MM.1S (cell line): ENCODE measurements at regions not wholly inside any gene's neighbourhood (a gene's known extent, or its start where the extent isn't known, plus 50 kb on each side); places are given as distances from the start of the nearest gene placed in this dataset.

Experiments used
- DNase-seq: peaks from one replicate; pipeline ENCODE4 v3.0.0-alpha.2; 2015
- H2AFZ ChIP-seq: fragments of 300-600 bp; sonication (generic); 2 replicates; pipeline ENCODE4 v1.6.0; 2016; ENCODE audit warnings: antibody characterized with exemption, low read length
- H3F3A ChIP-seq: fragments of 300-600 bp; sonication (generic); 2 replicates; pipeline ENCODE4 v1.6.1; 2016; ENCODE audit warnings: mild to moderate bottlenecking, antibody characterized with exemption, low read length, moderate library complexity, mixed read lengths; ENCODE audit not compliant: insufficient read depth
- H3K27ac ChIP-seq: fragments of 300-600 bp; sonication (generic); 2 replicates; pipeline ENCODE4 v1.5.1; 2016; ENCODE audit warnings: mild to moderate bottlenecking, low read length
- H3K27me3 ChIP-seq: fragments of 300-600 bp; sonication (generic); replicated peaks from 2 replicates; pipeline ENCODE4 v1.6.0; 2016; ENCODE audit warnings: low read length; ENCODE audit not compliant: insufficient read depth
- H3K36me3 ChIP-seq: fragments of 300-600 bp; sonication (generic); replicated peaks from 2 replicates; pipeline ENCODE4 v1.6.1; 2016; ENCODE audit warnings: mild to moderate bottlenecking, low read length, mixed read lengths; ENCODE audit not compliant: insufficient read depth
- H3K4me1 ChIP-seq: fragments of 300-600 bp; sonication (generic); 2 replicates; pipeline ENCODE4 v1.6.1; 2016; ENCODE audit warnings: low read length, mixed read lengths
- H3K4me2 ChIP-seq: fragments of 300-600 bp; sonication (generic); 2 replicates; pipeline ENCODE4 v1.6.0; 2016; ENCODE audit warnings: low read depth, low read length
- H3K4me3 ChIP-seq: fragments of 300-600 bp; sonication (generic); 2 replicates; pipeline ENCODE4 v1.5.1; 2016; ENCODE audit warnings: low read length, mixed read lengths
- H3K79me2 ChIP-seq: fragments of 300-600 bp; sonication (generic); 2 replicates; pipeline ENCODE4 v1.6.1; 2016; ENCODE audit warnings: mixed run types, low read length, mixed read lengths
- H3K9ac ChIP-seq: fragments of 300-600 bp; sonication (generic); 2 replicates; pipeline ENCODE4 v1.6.1; 2016; ENCODE audit warnings: low read length, mixed read lengths
- H3K9me2 ChIP-seq: fragments of 300-600 bp; sonication (generic); replicated peaks from 2 replicates; pipeline ENCODE4 v1.6.1; 2016; ENCODE audit warnings: mild to moderate bottlenecking, low read length, mixed read lengths; ENCODE audit not compliant: insufficient read depth
- H3K9me3 ChIP-seq: fragments of 300-600 bp; sonication (generic); replicated peaks from 2 replicates; pipeline ENCODE4 v1.6.1; 2016; ENCODE audit warnings: mild to moderate bottlenecking, low read length, mixed read lengths; ENCODE audit not compliant: insufficient read depth
- H4K20me1 ChIP-seq: fragments of 300-600 bp; sonication (generic); 2 replicates; pipeline ENCODE4 v1.6.1; 2016; ENCODE audit warnings: mild to moderate bottlenecking, low read length, moderate library complexity, mixed read lengths; ENCODE audit not compliant: insufficient read depth
- CTCF ChIP-seq: fragments of 300-600 bp; sonication (generic); IDR thresholded peaks from 2 replicates; pipeline ENCODE4 v1.5.1; 2016; ENCODE audit warnings: antibody characterized with exemption, low read length, mixed read lengths
- EZH2 ChIP-seq: fragments of 300-600 bp; sonication (generic); optimal IDR thresholded peaks from 2 replicates; pipeline ENCODE3; 2017; ENCODE audit warnings: low read depth, mild to moderate bottlenecking, antibody characterized with exemption, low read length, mixed read lengths
- EZH2phosphoT487 ChIP-seq: fragments of 300-600 bp; sonication (generic); IDR thresholded peaks from 2 replicates; pipeline ENCODE4 v1.6.1; 2018; ENCODE audit warnings: antibody characterized with exemption, low read length

- H3K9me3 ChIP-seq = no peaks in the 10 kb centered on the region
- H3K4me3 ChIP-seq = no peak overlapping the region
- no peaks in the 10 kb centered on the region for H3K4me1 ChIP-seq
- no peak for DNase-seq
- no peaks in the 10 kb centered on the region for H3K36me3 ChIP-seq
- no peak overlapping the region for H3K9ac ChIP-seq
- no peak overlapping the region for H3K27ac ChIP-seq
- H3K79me2 ChIP-seq = no peaks in the 10 kb centered on the region
- H3F3A ChIP-seq = no peaks in the 10 kb centered on the region
- no peak overlapping the region for H3K4me2 ChIP-seq
- no peaks in the 10 kb centered on the region for H3K9me2 ChIP-seq
- no peak overlapping the region for H2AFZ ChIP-seq
- no peaks in the 10 kb centered on the region for H3K27me3 ChIP-seq
- no peaks in the 10 kb centered on the region for H4K20me1 ChIP-seq
- TF ChIP-seq CTCF (no peak), EZH2phosphoT487 (no peak), EZH2 (no peak)
These were observed 60.6 kb upstream of the ADAMTS9 start for GRCh38 chr3:64748244-64748904.

GRCh38 chr3:64747679-64748078 lies 59.9 kb upstream of the ADAMTS9 start:
- H4K20me1 ChIP-seq = no peaks in the 10 kb centered on the region
- no peak for TF ChIP-seq EZH2
- TF ChIP-seq EZH2phosphoT487 = no peak
- TF ChIP-seq CTCF = no peak
- H3K36me3 ChIP-seq = no peaks in the 10 kb centered on the region
- no peaks in the 10 kb centered on the region for H3K9me3 ChIP-seq
- no peak overlapping the region for H3K27ac ChIP-seq
- no peak overlapping the region for H3K4me2 ChIP-seq
- H3K79me2 ChIP-seq = no peaks in the 10 kb centered on the region
- no peaks in the 10 kb centered on the region for H3K27me3 ChIP-seq
- no peak for DNase-seq
- H3K4me3 ChIP-seq = no peak overlapping the region
- H2AFZ ChIP-seq = no peak overlapping the region
- H3F3A ChIP-seq = no peaks in the 10 kb centered on the region
- no peak overlapping the region for H3K9ac ChIP-seq
- no peaks in the 10 kb centered on the region for H3K9me2 ChIP-seq
- H3K4me1 ChIP-seq = no peaks in the 10 kb centered on the region

- Histone ChIP-seq H3K36me3 (no peaks in the 10 kb centered on the region), H3K27me3 (no peaks in the 10 kb centered on the region), H3K9ac (no peak overlapping the region), H3K9me2 (no peaks in the 10 kb centered on the region), H2AFZ (no peak overlapping the region), H3F3A (no peaks in the 10 kb centered on the region), H3K27ac (no peak overlapping the region), H3K4me2 (no peak overlapping the region), H3K4me3 (no peak overlapping the region), H3K79me2 (no peaks in the 10 kb centered on the region), H3K4me1 (no peaks in the 10 kb centered on the region; the same call in 1 of the 2 replicates), H3K9me3 (no peaks in the 10 kb centered on the region), H4K20me1 (no peaks in the 10 kb centered on the region)
- TF ChIP-seq CTCF (no peak), EZH2 (no peak), EZH2phosphoT487 (no peak)
- DNase-seq = no peak
These were observed 56.1 kb upstream of the ADAMTS9 start for GRCh38 chr3:64743887-64744243.
